ENCODE measurements at regions not wholly inside any gene's neighbourhood (a gene's known extent, or its start where the extent isn't known, plus 50 kb on each side); places are given as distances from the start of the nearest gene placed in this dataset.
"Not testable (repeated sequence)": the region's sequence is repeated elsewhere in the genome, so short reads cannot be mapped to it uniquely, and the experiment has no call there.

GRCh38 chr9:42288865-42289229, 105.4 kb downstream of the SPATA31A6 start:
- TF ChIP-seq CTCF (conservative IDR thresholded peaks at IDR 0.05; ENCODE audit: low read length); EZH2phosphoT487 (IDR thresholded peaks at IDR 0.05; ENCODE audit: borderline replicate concordance, low read depth, low read length): not testable (repeated sequence)

Data from OCI-LY7 (cell line).